ENCODE measurements at regions not wholly inside any gene's neighbourhood (a gene's known extent, or its start where the extent isn't known, plus 50 kb on each side); places are given as distances from the start of the nearest gene placed in this dataset.

GRCh38 chr13:104466016-104466415 lies 1399.8 kb upstream of the SLC10A2 start:
- no peak overlapping the region for H3K27ac Mint-ChIP-seq
- DNase-seq: no peak
- no peaks in the 10 kb centered on the region for H3K9me3 ChIP-seq (ENCODE audit: control insufficient read depth in 2 of 3, low read length in 3 of 3)
- no peak overlapping the region for H3K4me3 ChIP-seq (ENCODE audit: low read length)
- no peaks in the 10 kb centered on the region for H3K4me1 ChIP-seq (ENCODE audit: control insufficient read depth in 2 of 2, insufficient read depth in 2 of 2, low read length in 2 of 2)
- H3K27me3 Mint-ChIP-seq: no peaks in the 10 kb centered on the region
- no peaks in the 10 kb centered on the region for H3K36me3 ChIP-seq (ENCODE audit: control insufficient read depth in 2 of 3, insufficient read depth in 3 of 3, low read length in 3 of 3)
- no peak for ATAC-seq
- no peak overlapping the region for H3K4me3 Mint-ChIP-seq
- no peaks in the 10 kb centered on the region for H3K36me3 Mint-ChIP-seq
- CTCF ChIA-PET: no interaction called here
- intact Hi-C loops (cut with micrococcal nuclease): no loop called here
- no peaks in the 10 kb centered on the region for H3K27me3 ChIP-seq (ENCODE audit: control insufficient read depth in 2 of 2, insufficient read depth in 2 of 2, low read length in 2 of 2)
- POLR2A ChIA-PET: no interaction called here
- no peaks in the 10 kb centered on the region for H3K4me1 Mint-ChIP-seq
- peaks cover 0 to 17% (median 4%) of the 10 kb centered on the region in 11 donors for H3K9me3 Mint-ChIP-seq
- H3K27ac ChIP-seq (ENCODE audit: low read depth, low read length): no peak overlapping the region

GRCh38 chr13:104461049-104461448 lies 1394.8 kb upstream of the SLC10A2 start:
- CTCF ChIA-PET: no interaction called here
- Mint-ChIP-seq H3K4me1 (no peaks in the 10 kb centered on the region), H3K36me3 (no peaks in the 10 kb centered on the region)

GRCh38 chr13:104460554-104460953 lies 1394.3 kb upstream of the SLC10A2 start:
- intact Hi-C loops (cut with micrococcal nuclease): no loop called here
- H3K27ac Mint-ChIP-seq: no peak overlapping the region

More at GRCh38 chr13:104461049-104461448, 1394.8 kb upstream of the SLC10A2 start:
- Mint-ChIP-seq H3K27me3 (no peaks in the 10 kb centered on the region), H3K27ac (no peak overlapping the region), H3K4me3 (no peak overlapping the region), H3K9me3 (peaks cover 0 to 19% (median 4%) of the 10 kb centered on the region in 11 donors)
- Histone ChIP-seq H3K27me3 (ENCODE audit: control insufficient read depth in 2 of 2, insufficient read depth in 2 of 2, low read length in 2 of 2) (no peaks in the 10 kb centered on the region), H3K9me3 (ENCODE audit: control insufficient read depth in 2 of 3, low read length in 3 of 3) (no peaks in the 10 kb centered on the region), H3K4me3 (ENCODE audit: low read length) (no peak overlapping the region), H3K27ac (ENCODE audit: low read depth, low read length) (no peak overlapping the region), H3K36me3 (ENCODE audit: control insufficient read depth in 2 of 3, insufficient read depth in 3 of 3, low read length in 3 of 3) (no peaks in the 10 kb centered on the region), H3K4me1 (ENCODE audit: control insufficient read depth in 2 of 2, insufficient read depth in 2 of 2, low read length in 2 of 2) (no peaks in the 10 kb centered on the region)
- ATAC-seq (no peak), DNase-seq (no peak)
- intact Hi-C loops (cut with micrococcal nuclease): no loop called here
- POLR2A ChIA-PET: no interaction called here

GRCh38 chr13:104450006-104450405 lies 1383.8 kb upstream of the SLC10A2 start:
- intact Hi-C loops (cut with micrococcal nuclease): no loop called here

More at GRCh38 chr13:104460554-104460953, 1394.3 kb upstream of the SLC10A2 start:
- Mint-ChIP-seq H3K36me3 (no peaks in the 10 kb centered on the region), H3K4me1 (no peaks in the 10 kb centered on the region), H3K9me3 (peaks cover 0 to 19% (median 4%) of the 10 kb centered on the region in 11 donors), H3K4me3 (no peak overlapping the region), H3K27me3 (no peaks in the 10 kb centered on the region)
- DNase-seq (no peak), ATAC-seq (no peak)
- Histone ChIP-seq H3K36me3 (ENCODE audit: control insufficient read depth in 2 of 3, insufficient read depth in 3 of 3, low read length in 3 of 3) (no peaks in the 10 kb centered on the region), H3K4me1 (ENCODE audit: control insufficient read depth in 2 of 2, insufficient read depth in 2 of 2, low read length in 2 of 2) (no peaks in the 10 kb centered on the region), H3K27me3 (ENCODE audit: control insufficient read depth in 2 of 2, insufficient read depth in 2 of 2, low read length in 2 of 2) (no peaks in the 10 kb centered on the region), H3K27ac (ENCODE audit: low read depth, low read length) (no peak overlapping the region), H3K4me3 (ENCODE audit: low read length) (no peak overlapping the region), H3K9me3 (ENCODE audit: control insufficient read depth in 2 of 3, low read length in 3 of 3) (no peaks in the 10 kb centered on the region)
- ChIA-PET CTCF (no interaction called here), POLR2A (no interaction called here)

GRCh38 chr13:104447348-104447747 lies 1381.1 kb upstream of the SLC10A2 start:
- DNase-seq: no peak
- Mint-ChIP-seq H3K27me3 (no peaks in the 10 kb centered on the region), H3K27ac (peak overlapping the region in 1 of 9 donors; percentile 7), H3K4me3 (no peak overlapping the region), H3K36me3 (no peaks in the 10 kb centered on the region), H3K4me1 (no peaks in the 10 kb centered on the region), H3K9me3 (peaks cover 2 to 36% (median 13%) of the 10 kb centered on the region in 11 donors)
- ATAC-seq: no peak
- H3K4me3 ChIP-seq (ENCODE audit: low read length): no peak overlapping the region
- POLR2A ChIA-PET: no interaction called here
- CTCF ChIA-PET: no interaction called here
- H3K9me3 ChIP-seq (ENCODE audit: control insufficient read depth in 2 of 3, low read length in 3 of 3): no peaks in the 10 kb centered on the region
- intact Hi-C loops (cut with micrococcal nuclease): no loop called here
- H3K36me3 ChIP-seq (ENCODE audit: control insufficient read depth in 2 of 3, insufficient read depth in 3 of 3, low read length in 3 of 3): no peaks in the 10 kb centered on the region
- no peaks in the 10 kb centered on the region for H3K27me3 ChIP-seq (ENCODE audit: control insufficient read depth in 2 of 2, insufficient read depth in 2 of 2, low read length in 2 of 2)
- H3K27ac ChIP-seq (ENCODE audit: low read depth, low read length): no peak overlapping the region
- H3K4me1 ChIP-seq (ENCODE audit: control insufficient read depth in 2 of 2, insufficient read depth in 2 of 2, low read length in 2 of 2): no peaks in the 10 kb centered on the region

More at GRCh38 chr13:104450006-104450405, 1383.8 kb upstream of the SLC10A2 start:
- Mint-ChIP-seq H3K36me3 (no peaks in the 10 kb centered on the region), H3K9me3 (peaks cover 0 to 42% (median 11%) of the 10 kb centered on the region in 11 donors), H3K27me3 (no peaks in the 10 kb centered on the region), H3K27ac (no peak overlapping the region), H3K4me1 (no peaks in the 10 kb centered on the region), H3K4me3 (no peak overlapping the region)
- POLR2A ChIA-PET: no interaction called here
- Histone ChIP-seq H3K27me3 (ENCODE audit: control insufficient read depth in 2 of 2, insufficient read depth in 2 of 2, low read length in 2 of 2) (no peaks in the 10 kb centered on the region), H3K9me3 (ENCODE audit: control insufficient read depth in 2 of 3, low read length in 3 of 3) (no peaks in the 10 kb centered on the region), H3K4me1 (ENCODE audit: control insufficient read depth in 2 of 2, insufficient read depth in 2 of 2, low read length in 2 of 2) (no peaks in the 10 kb centered on the region), H3K36me3 (ENCODE audit: control insufficient read depth in 2 of 3, insufficient read depth in 3 of 3, low read length in 3 of 3) (no peaks in the 10 kb centered on the region), H3K4me3 (ENCODE audit: low read length) (no peak overlapping the region), H3K27ac (ENCODE audit: low read depth, low read length) (no peak overlapping the region)
- ATAC-seq: no peak
- CTCF ChIA-PET: no interaction called here
- DNase-seq: no peak

GRCh38 chr13:104442536-104442935 lies 1376.3 kb upstream of the SLC10A2 start:
- Mint-ChIP-seq H3K4me1 (no peaks in the 10 kb centered on the region), H3K27me3 (no peaks in the 10 kb centered on the region), H3K4me3 (no peak overlapping the region), H3K9me3 (peaks cover 0 to 20% (median 6%) of the 10 kb centered on the region in 11 donors), H3K36me3 (no peaks in the 10 kb centered on the region), H3K27ac (no peak overlapping the region)
- ChIA-PET POLR2A (no interaction called here), CTCF (no interaction called here)
- intact Hi-C loops (cut with micrococcal nuclease): loop anchor here in 1 of 2 donors (1.0 kb wide), 1 partner anchor 48 kb away; no protein-coding TSS in a partner anchor
- Histone ChIP-seq H3K27ac (ENCODE audit: low read depth, low read length) (no peak overlapping the region), H3K27me3 (ENCODE audit: control insufficient read depth in 2 of 2, insufficient read depth in 2 of 2, low read length in 2 of 2) (no peaks in the 10 kb centered on the region), H3K36me3 (ENCODE audit: control insufficient read depth in 2 of 3, insufficient read depth in 3 of 3, low read length in 3 of 3) (no peaks in the 10 kb centered on the region), H3K4me1 (ENCODE audit: control insufficient read depth in 2 of 2, insufficient read depth in 2 of 2, low read length in 2 of 2) (no peaks in the 10 kb centered on the region), H3K4me3 (ENCODE audit: low read length) (no peak overlapping the region), H3K9me3 (ENCODE audit: control insufficient read depth in 2 of 3, low read length in 3 of 3) (no peaks in the 10 kb centered on the region)
- ATAC-seq (no peak), DNase-seq (no peak)

GRCh38 chr13:104436555-104436954 lies 1370.3 kb upstream of the SLC10A2 start:
- DNase-seq: no peak
- H3K9me3 ChIP-seq (ENCODE audit: control insufficient read depth in 2 of 3, low read length in 3 of 3): no peaks in the 10 kb centered on the region
- Mint-ChIP-seq H3K36me3 (no peaks in the 10 kb centered on the region), H3K9me3 (peaks cover 0 to 9% (median 0%) of the 10 kb centered on the region in 11 donors), H3K4me3 (no peak overlapping the region), H3K27ac (no peak overlapping the region), H3K4me1 (no peaks in the 10 kb centered on the region), H3K27me3 (no peaks in the 10 kb centered on the region)
- intact Hi-C loops (cut with micrococcal nuclease): no loop called here
- ATAC-seq: no peak
- H3K36me3 ChIP-seq (ENCODE audit: control insufficient read depth in 2 of 3, insufficient read depth in 3 of 3, low read length in 3 of 3): no peaks in the 10 kb centered on the region
- ChIA-PET CTCF (no interaction called here), POLR2A (no interaction called here)
- H3K27ac ChIP-seq (ENCODE audit: low read depth, low read length): no peak overlapping the region
- no peaks in the 10 kb centered on the region for H3K27me3 ChIP-seq (ENCODE audit: control insufficient read depth in 2 of 2, insufficient read depth in 2 of 2, low read length in 2 of 2)
- H3K4me3 ChIP-seq (ENCODE audit: low read length): no peak overlapping the region
- no peaks in the 10 kb centered on the region for H3K4me1 ChIP-seq (ENCODE audit: control insufficient read depth in 2 of 2, insufficient read depth in 2 of 2, low read length in 2 of 2)
